NOMO-1 treated with DMSO at 0.1 percent for 48 hours (cell line): ENCODE measurements at regions not wholly inside any gene's neighbourhood (a gene's known extent, or its start where the extent isn't known, plus 50 kb on each side); places are given as distances from the start of the nearest gene placed in this dataset.
A peak's percentile ranks its signal among the peaks of the same experiment; 100 is the strongest.
"Not testable (repeated sequence)": the region's sequence is repeated elsewhere in the genome, so short reads cannot be mapped to it uniquely, and the experiment has no call there.

ENCODE experiments used
- DNase-seq: peaks from one replicate; lab custom pipeline; 2025; ENCODE audit not compliant: unreplicated experiment; lab: John Stamatoyannopoulos, UW

GRCh38 chrX:83749736-83750135, 111.2 kb upstream of the CYLC1 start:
- DNase-seq: not testable (repeated sequence)

- DNase-seq: not testable (repeated sequence)
Observed at GRCh38 chrX:83750451-83750850, 110.5 kb upstream of the CYLC1 start.

GRCh38 chrX:83759872-83760271, 101.1 kb upstream of the CYLC1 start:
- peak; percentile 5 for DNase-seq

GRCh38 chrX:83771664-83772063, 89.3 kb upstream of the CYLC1 start:
- DNase-seq: no peak
